H9 (cell line): ENCODE measurements at regions not wholly inside any gene's neighbourhood (a gene's known extent, or its start where the extent isn't known, plus 50 kb on each side); places are given as distances from the start of the nearest gene placed in this dataset.

Source experiments
- DNase-seq: peaks from one replicate; pipeline ENCODE4 v3.0.0-alpha.2; 2017
- H2AFZ ChIP-seq: one replicate; pipeline ENCODE4 v1.6.1; 2013; ENCODE audit warnings: mild to moderate bottlenecking, low read length, control low read depth, moderate library complexity
- H2AK5ac ChIP-seq: 2 replicates; pipeline ENCODE4 v1.6.1; 2013; ENCODE audit warnings: low read length, control low read depth, mixed read lengths; ENCODE audit not compliant: insufficient read length
- H2BK120ac ChIP-seq: one replicate; pipeline ENCODE4 v1.6.1; 2013; ENCODE audit warnings: low read depth, mild to moderate bottlenecking, low read length, control low read depth, inconsistent platforms; ENCODE audit not compliant: poor library complexity, severe bottlenecking
- H2BK12ac ChIP-seq: 2 replicates; pipeline ENCODE4 v1.6.1; 2013; ENCODE audit warnings: low read length, control low read depth, mixed read lengths, low read depth; ENCODE audit not compliant: insufficient read length
- H2BK15ac ChIP-seq: 2 replicates; pipeline ENCODE4 v1.6.1; 2013; ENCODE audit warnings: low read depth, low read length, control low read depth
- H2BK20ac ChIP-seq: one replicate; pipeline ENCODE4 v1.6.1; 2013; ENCODE audit warnings: low read depth, mild to moderate bottlenecking, low read length, control low read depth, inconsistent platforms; ENCODE audit not compliant: poor library complexity, severe bottlenecking
- H2BK5ac ChIP-seq: 2 replicates; pipeline ENCODE4 v1.6.1; 2013; ENCODE audit warnings: low read length, control low read depth, mixed read lengths; ENCODE audit not compliant: insufficient read length
- H3K14ac ChIP-seq: 2 replicates; pipeline ENCODE4 v1.6.1; 2013; ENCODE audit warnings: low read length, control low read depth; ENCODE audit not compliant: insufficient read depth
- H3K18ac ChIP-seq: 2 replicates; pipeline ENCODE4 v1.6.1; 2013; ENCODE audit warnings: low read depth, mild to moderate bottlenecking, mixed read lengths, low read length, control low read depth; ENCODE audit not compliant: insufficient read length
- H3K23ac ChIP-seq: 2 replicates; pipeline ENCODE4 v1.6.1; 2013; ENCODE audit warnings: low read length, control low read depth, mixed read lengths, low read depth; ENCODE audit not compliant: insufficient read length
- H3K23me2 ChIP-seq: 2 replicates; pipeline ENCODE4 v1.6.1; 2013; ENCODE audit warnings: low read depth, mild to moderate bottlenecking, mixed read lengths, low read length, control low read depth; ENCODE audit not compliant: insufficient read length, poor library complexity, severe bottlenecking
- H3K27ac ChIP-seq: 2 replicates; pipeline ENCODE4 v1.5.1; 2013; ENCODE audit warnings: low read length, control low read depth, mixed read lengths, low read depth; ENCODE audit not compliant: insufficient read length
- H3K27me3 ChIP-seq: 2 replicates; pipeline ENCODE4 v1.6.1; 2013; ENCODE audit warnings: low read length, control low read depth, inconsistent platforms; ENCODE audit not compliant: insufficient read depth
- H3K4ac ChIP-seq: 2 replicates; pipeline ENCODE4 v1.6.1; 2013; ENCODE audit warnings: low read depth, mild to moderate bottlenecking, control low read depth, inconsistent platforms, low read length, moderate library complexity
- H3K4me1 ChIP-seq: 2 replicates; pipeline ENCODE4 v1.6.1; 2013; ENCODE audit warnings: low read length, control low read depth, inconsistent platforms; ENCODE audit not compliant: insufficient read depth
- H3K4me2 ChIP-seq: 2 replicates; pipeline ENCODE4 v1.6.1; 2013; ENCODE audit warnings: low read length, control low read depth, mixed read lengths; ENCODE audit not compliant: insufficient read length, insufficient read depth
- H3K56ac ChIP-seq: 2 replicates; pipeline ENCODE4 v1.6.1; 2013; ENCODE audit warnings: low read depth, mild to moderate bottlenecking, mixed read lengths, low read length, control low read depth; ENCODE audit not compliant: insufficient read length
- H3K79me1 ChIP-seq: 2 replicates; pipeline ENCODE4 v1.6.1; 2013; ENCODE audit warnings: low read depth, mild to moderate bottlenecking, moderate library complexity, low read length, control low read depth, inconsistent platforms; ENCODE audit not compliant: insufficient read depth, poor library complexity, severe bottlenecking
- H3K79me2 ChIP-seq: 2 replicates; pipeline ENCODE4 v1.6.1; 2013; ENCODE audit warnings: low read length, control low read depth, inconsistent platforms; ENCODE audit not compliant: insufficient read depth
- H3K9ac ChIP-seq: 2 replicates; pipeline ENCODE4 v1.6.1; 2013; ENCODE audit warnings: low read length, control low read depth, mixed read lengths; ENCODE audit not compliant: insufficient read length; ENCODE audit errors: extremely low read depth
- H3K9me3 ChIP-seq: one replicate; pipeline ENCODE4 v1.6.1; 2013; ENCODE audit warnings: low read depth, low read length, inconsistent platforms; ENCODE audit not compliant: control insufficient read depth
- H3T11ph ChIP-seq: one replicate; pipeline ENCODE4 v1.6.1; 2013; ENCODE audit warnings: mild to moderate bottlenecking, low read length, control low read depth, inconsistent platforms
- H4K20me1 ChIP-seq: one replicate; pipeline ENCODE4 v1.6.1; 2013; ENCODE audit not compliant: control insufficient read depth, insufficient read length, insufficient read depth
- H4K5ac ChIP-seq: 2 replicates; pipeline ENCODE4 v1.6.1; 2013; ENCODE audit warnings: low read depth, mild to moderate bottlenecking, mixed read lengths, low read length, control low read depth; ENCODE audit not compliant: insufficient read length
- H4K8ac ChIP-seq: replicated peaks from 2 replicates; pipeline ENCODE4 v1.6.1; 2013; ENCODE audit warnings: low read length, control low read depth, mixed read lengths, low read depth; ENCODE audit not compliant: insufficient read length
- H4K91ac ChIP-seq: 2 replicates; pipeline ENCODE4 v1.6.1; 2013; ENCODE audit warnings: low read depth, mild to moderate bottlenecking, moderate library complexity, mixed read lengths, low read length, control low read depth; ENCODE audit not compliant: insufficient read length
- H3K27ac Mint-ChIP-seq, 3 experiments: 2 replicates in 2 of 3; 3 replicates in 1 of 3; pipeline ENCODE4 v1.8.0; 2020 to 2021; ENCODE audit warnings: mixed read lengths in 3 of 3, mild to moderate bottlenecking in 1 of 3, moderate library complexity in 1 of 3
- H3K27me3 Mint-ChIP-seq: 2 replicates; pipeline ENCODE4 v1.8.0; 2021; ENCODE audit warnings: low read depth, mild to moderate bottlenecking, moderate library complexity, mixed read lengths
- H3K36me3 Mint-ChIP-seq, 3 experiments: 2 replicates in 2 of 3; 3 replicates in 1 of 3; pipeline ENCODE4 v1.8.0; 2020 to 2021; ENCODE audit warnings: low read depth in 3 of 3, mixed read lengths in 3 of 3; ENCODE audit not compliant: insufficient read depth in 1 of 3
- H3K4me1 Mint-ChIP-seq, 2 experiments: 2 replicates each; pipeline ENCODE4 v1.8.0; 2020; ENCODE audit warnings: mixed read lengths in 2 of 2
- H3K4me3 Mint-ChIP-seq, 2 experiments: 2 replicates in 1 of 2; 3 replicates in 1 of 2; pipeline ENCODE4 v1.8.0; 2020 to 2021; ENCODE audit warnings: mild to moderate bottlenecking in 2 of 2, mixed read lengths in 2 of 2, moderate library complexity in 1 of 2
- H3K9me3 Mint-ChIP-seq, 2 experiments: 2 replicates in 1 of 2; 3 replicates in 1 of 2; pipeline ENCODE4 v1.8.0; 2020; ENCODE audit warnings: mild to moderate bottlenecking in 2 of 2, mixed read lengths in 2 of 2, moderate library complexity in 1 of 2
- CTCF ChIP-seq: fragments of 200-600 bp; sonication (generic); conservative IDR thresholded peaks from 3 replicates; pipeline ENCODE4 v1.8.0; 2021; ENCODE audit warnings: antibody characterized with exemption, mild to moderate bottlenecking
- WGBS: extraction: QIAGEN DNeasy Blood & Tissue Kit; methylation state at CpG from one replicate; pipeline ENCODE4 v1.1.7; 2013; ENCODE audit warnings: missing lambda C conversion rate, low lambda C conversion rate, mixed read lengths; ENCODE audit not compliant: insufficient read length; ENCODE audit errors: extremely low coverage; 5-methylcytosine and 5-hydroxymethylcytosine counted together

GRCh38 chr2:114083717-114084387 is 194.0 kb downstream of the ACTR3 start:
- H4K8ac ChIP-seq: no peak overlapping the region
- H3K23ac ChIP-seq: no peak overlapping the region
- DNase-seq: no peak
- no peaks in the 10 kb centered on the region for H3K23me2 ChIP-seq
- no peaks in the 10 kb centered on the region for H3K27me3 ChIP-seq
- H3K4ac ChIP-seq: no peak overlapping the region
- no peak overlapping the region for H3K14ac ChIP-seq
- no peak overlapping the region for H3T11ph ChIP-seq
- no peak overlapping the region for H3K27ac ChIP-seq
- H3K9me3 Mint-ChIP-seq: peaks cover 3 to 4% of the 10 kb centered on the region in 2 experiments; a peak in 3 of 5 replicates
- no peak for TF ChIP-seq CTCF
- H2BK15ac ChIP-seq: no peak overlapping the region
- H3K27me3 Mint-ChIP-seq: no peaks in the 10 kb centered on the region
- no peaks in the 10 kb centered on the region for H3K4me1 ChIP-seq
- no peak overlapping the region for H2BK120ac ChIP-seq
- H3K27ac Mint-ChIP-seq: no peak overlapping the region
- no CpG with 5 or more reads among the region's 6 CpGs for whole genome bisulfite sequencing
- no peaks in the 10 kb centered on the region for H3K79me2 ChIP-seq
- no peak overlapping the region for H2BK12ac ChIP-seq
- no peak overlapping the region for H4K91ac ChIP-seq
- H2AFZ ChIP-seq: no peak overlapping the region
- no peak overlapping the region for H3K56ac ChIP-seq
- H3K9me3 ChIP-seq: no peaks in the 10 kb centered on the region
- H3K36me3 Mint-ChIP-seq: no peaks in the 10 kb centered on the region; a peak in 2 of 7 replicates
- no peak overlapping the region for H4K5ac ChIP-seq
- no peak overlapping the region for H2AK5ac ChIP-seq
- no peak overlapping the region for H3K9ac ChIP-seq
- H3K4me1 Mint-ChIP-seq: no peaks in the 10 kb centered on the region
- H2BK5ac ChIP-seq: no peak overlapping the region
- H3K79me1 ChIP-seq: no peaks in the 10 kb centered on the region
- H3K18ac ChIP-seq: no peak overlapping the region
- H4K20me1 ChIP-seq: no peaks in the 10 kb centered on the region
- H3K4me2 ChIP-seq: no peak overlapping the region
- no peak overlapping the region for H3K4me3 Mint-ChIP-seq
- no peak overlapping the region for H2BK20ac ChIP-seq
